IMR-90 (cell line): ENCODE measurements at regions not wholly inside any gene's neighbourhood (a gene's known extent, or its start where the extent isn't known, plus 50 kb on each side); places are given as distances from the start of the nearest gene placed in this dataset.

Source experiments
- ATAC-seq: fragments of 200-7000 bp; cut with Tn5 transposase; 2 replicates; pipeline ENCODE4 v1.9.1; 2020; ENCODE audit warnings: low read depth, mild to moderate bottlenecking, moderate library complexity
- BruUV-seq: library from RNA; stranded (reverse); fragments of 400-500 nt; replicated peaks from 2 replicates; lab custom pipeline; 2021; lab: Mats Ljungman, UMichigan
- CTCF ChIA-PET: fragments of 300-600 bp; formaldehyde crosslinking; extraction: SDS; loops from one replicate; lab custom pipeline; 2021; ENCODE audit warnings: antibody characterized with exemption; lab: Yijun Ruan, JAX
- POLR2A ChIA-PET: fragments of 300-600 bp; sonication (Branson Sonifier 250); formaldehyde crosslinking; loops from one replicate; lab custom pipeline; 2022; ENCODE audit warnings: antibody characterized with exemption; ENCODE audit not compliant: unreplicated experiment; lab: Charles Lee
- DNase-seq: peaks from one replicate; pipeline ENCODE4 v3.0.0; 2013
- H2AFZ ChIP-seq: replicated peaks from 2 replicates; pipeline ENCODE3; 2013; ENCODE audit warnings: low read length, mild to moderate bottlenecking; ENCODE audit not compliant: poor library complexity
- H2AK5ac ChIP-seq: 2 replicates; pipeline ENCODE4 v1.6.1; 2013; ENCODE audit warnings: low read depth, low read length, inconsistent platforms
- H2AK9ac ChIP-seq: replicated peaks from 2 replicates; pipeline ENCODE3; 2013; ENCODE audit warnings: mild to moderate bottlenecking, low read depth, low read length, moderate library complexity; ENCODE audit not compliant: poor library complexity
- H2BK120ac ChIP-seq: 2 replicates; pipeline ENCODE4 v1.6.1; 2013; ENCODE audit warnings: low read depth, low read length, inconsistent platforms
- H2BK15ac ChIP-seq: 3 replicates; pipeline ENCODE4 v1.6.1; 2013; ENCODE audit warnings: low read depth, low read length, inconsistent platforms
- H2BK20ac ChIP-seq: 2 replicates; pipeline ENCODE4 v1.6.1; 2013; ENCODE audit warnings: low read depth, mild to moderate bottlenecking, inconsistent platforms, low read length, moderate library complexity
- H2BK5ac ChIP-seq: 2 replicates; pipeline ENCODE4 v1.6.1; 2013; ENCODE audit warnings: mild to moderate bottlenecking, low read depth, low read length, inconsistent platforms; ENCODE audit not compliant: poor library complexity, severe bottlenecking
- H3K14ac ChIP-seq: replicated peaks from 2 replicates; pipeline ENCODE4 v1.6.1; 2013; ENCODE audit warnings: low read depth, low read length, inconsistent platforms
- H3K18ac ChIP-seq: 2 replicates; pipeline ENCODE4 v1.6.1; 2013; ENCODE audit warnings: low read depth, low read length, control low read depth
- H3K23ac ChIP-seq: 2 replicates; pipeline ENCODE4 v1.6.1; 2013; ENCODE audit warnings: low read depth, low read length, inconsistent platforms
- H3K27ac ChIP-seq: 2 replicates; pipeline ENCODE4 v1.5.1; 2013; ENCODE audit warnings: mild to moderate bottlenecking, control low read depth, low read length; ENCODE audit not compliant: insufficient read depth
- H3K27me3 ChIP-seq: 2 replicates; pipeline ENCODE4 v1.6.1; 2013; ENCODE audit warnings: low read length; ENCODE audit not compliant: control insufficient read depth, insufficient read depth
- H3K36me3 ChIP-seq: 2 replicates; pipeline ENCODE4 v1.6.1; 2013; ENCODE audit warnings: low read length, mixed read lengths; ENCODE audit not compliant: control insufficient read depth, insufficient read depth
- H3K4ac ChIP-seq: 2 replicates; pipeline ENCODE4 v1.6.1; 2013; ENCODE audit warnings: low read depth, low read length, inconsistent platforms
- H3K4me1 ChIP-seq: 2 replicates; pipeline ENCODE4 v1.6.1; 2013; ENCODE audit warnings: low read length, mixed read lengths; ENCODE audit not compliant: control insufficient read depth, insufficient read depth
- H3K4me2 ChIP-seq: 2 replicates; pipeline ENCODE4 v1.6.1; 2013; ENCODE audit warnings: low read depth, mild to moderate bottlenecking, control low read depth, low read length, moderate library complexity
- H3K4me3 ChIP-seq: 2 replicates; pipeline ENCODE4 v1.5.1; 2013; ENCODE audit warnings: low read depth, mild to moderate bottlenecking, control low read depth, low read length, moderate library complexity; ENCODE audit not compliant: insufficient read depth
- H3K56ac ChIP-seq: 2 replicates; pipeline ENCODE4 v1.6.1; 2013; ENCODE audit warnings: low read length, inconsistent platforms; ENCODE audit not compliant: insufficient read depth; ENCODE audit errors: extremely low read depth
- H3K79me1 ChIP-seq, 2 experiments: 2 replicates each; pipeline ENCODE4 v1.6.1; 2013; ENCODE audit warnings: low read length in 2 of 2, inconsistent platforms in 1 of 2, low read depth in 1 of 2
- H3K9ac ChIP-seq: 2 replicates; pipeline ENCODE4 v1.6.1; 2013; ENCODE audit warnings: low read depth, low read length, control low read depth
- H3K9me1 ChIP-seq: 2 replicates; pipeline ENCODE4 v1.6.1; 2013; ENCODE audit warnings: low read length, inconsistent platforms; ENCODE audit not compliant: insufficient read depth
- H3K9me3 ChIP-seq: 2 replicates; pipeline ENCODE4 v1.6.1; 2013; ENCODE audit warnings: low read length; ENCODE audit not compliant: control insufficient read depth, insufficient read depth
- H4K20me1 ChIP-seq: 2 replicates; pipeline ENCODE4 v1.6.1; 2013; ENCODE audit warnings: low read length, inconsistent platforms; ENCODE audit not compliant: insufficient read depth
- H4K5ac ChIP-seq: 2 replicates; pipeline ENCODE4 v1.6.1; 2013; ENCODE audit warnings: mild to moderate bottlenecking, low read depth, low read length, control low read depth
- H4K8ac ChIP-seq, 2 experiments: 2 replicates each; pipeline ENCODE4 v1.6.1; 2013; ENCODE audit warnings: low read depth in 2 of 2, low read length in 2 of 2, control low read depth in 1 of 2, inconsistent platforms in 1 of 2
- H4K91ac ChIP-seq: 2 replicates; pipeline ENCODE4 v1.6.1; 2013; ENCODE audit warnings: low read depth, low read length, inconsistent platforms; ENCODE audit not compliant: insufficient read depth
- CEBPB ChIP-seq: IDR thresholded peaks from 2 replicates; pipeline ENCODE4 v1.6.1; 2012; ENCODE audit warnings: low read depth, low read length, improper control_type of control experiment
- CHD1 ChIP-seq: IDR thresholded peaks from 2 replicates; pipeline ENCODE4 v1.6.1; 2012; ENCODE audit warnings: low read depth, low read length, improper control_type of control experiment
- ELK1 ChIP-seq: fragments of 150-350 bp; IDR thresholded peaks from 2 replicates; pipeline ENCODE4 v1.6.1; 2016; ENCODE audit warnings: low read depth, mild to moderate bottlenecking, low read length, moderate library complexity, borderline replicate concordance
- FOS ChIP-seq: fragments of 150-350 bp; IDR thresholded peaks from 2 replicates; pipeline ENCODE4 v1.6.1; 2016; ENCODE audit warnings: low read depth, low read length
- MAFK ChIP-seq: IDR thresholded peaks from 2 replicates; pipeline ENCODE4 v1.6.1; 2012; ENCODE audit warnings: low read depth, low read length, improper control_type of control experiment
- NFE2L2 ChIP-seq: fragments of 150-350 bp; IDR thresholded peaks from 2 replicates; pipeline ENCODE4 v1.6.1; 2016; ENCODE audit warnings: low read depth, mild to moderate bottlenecking, low read length
- POLR2A ChIP-seq: IDR thresholded peaks from 2 replicates; pipeline ENCODE4 v1.6.1; 2012; ENCODE audit warnings: mild to moderate bottlenecking, low read depth, low read length
- RAD21 ChIP-seq: IDR thresholded peaks from 2 replicates; pipeline ENCODE4 v1.6.1; 2012; ENCODE audit warnings: low read length, improper control_type of control experiment
- RCOR1 ChIP-seq: IDR thresholded peaks from 2 replicates; pipeline ENCODE4 v1.6.1; 2012; ENCODE audit warnings: mild to moderate bottlenecking, low read length, improper control_type of control experiment; ENCODE audit not compliant: insufficient replicate concordance
- RFX5 ChIP-seq: IDR thresholded peaks from 2 replicates; pipeline ENCODE4 v1.8.0; 2012; ENCODE audit warnings: low read depth, mild to moderate bottlenecking, low read length, moderate library complexity
- SMC3 ChIP-seq: fragments of 150-350 bp; IDR thresholded peaks from 2 replicates; pipeline ENCODE4 v1.6.1; 2016; ENCODE audit warnings: low read depth, mild to moderate bottlenecking, antibody characterized with exemption, low read length, moderate library complexity
- USF2 ChIP-seq: fragments of 150-350 bp; IDR thresholded peaks from 2 replicates; pipeline ENCODE4 v1.6.1; 2017; ENCODE audit warnings: mild to moderate bottlenecking, antibody characterized with exemption, low read length, low read depth
- WGBS, 2 experiments: methylation state at CpG; one replicate each; pipeline versions ENCODE4 v1.1.5 to v1.1.7; 2013; ENCODE audit warnings: missing lambda C conversion rate in 2 of 2; ENCODE audit not compliant: insufficient read length in 1 of 2; ENCODE audit errors: extremely low coverage in 2 of 2; 5-methylcytosine and 5-hydroxymethylcytosine counted together
- dilution Hi-C: fragments of 300-500 bp; cut with HindIII; formaldehyde crosslinking; loops from one replicate; pipeline ENCODE4 v1.14.3; 2018; ENCODE audit warnings: low sequenced_read_pairs; ENCODE audit not compliant: unreplicated experiment
- in situ Hi-C: fragments of 300-500 bp; cut with MboI; formaldehyde crosslinking; loops from 3 replicates; pipeline ENCODE4 v1.14.3; 2019; ENCODE audit warnings: low sequenced_read_pairs, inconsistent platforms, mixed read lengths
- intact Hi-C: fragments of 100-400 bp; cut with micrococcal nuclease; formaldehyde crosslinking; loops from 2 replicates; pipeline ENCODE4 v1.10.0; 2022

- H4K8ac ChIP-seq, result no peak overlapping the region
- intact Hi-C loops, result no loop called here
- DNase-seq, result no peak
- H4K20me1 ChIP-seq, result no peaks in the 10 kb centered on the region
- no peak overlapping the region for H3K56ac ChIP-seq
- no peak overlapping the region for H2AK9ac ChIP-seq
- no peak overlapping the region for H4K5ac ChIP-seq
- no peak overlapping the region for H3K14ac ChIP-seq
- H2BK5ac ChIP-seq, result no peak overlapping the region
- ATAC-seq, result no peak
- POLR2A ChIA-PET, result no interaction called here
- no peak overlapping the region for H3K9ac ChIP-seq
- H3K27ac ChIP-seq, result no peak overlapping the region
- H3K79me1 ChIP-seq, result no peaks in the 10 kb centered on the region
- H3K27me3 ChIP-seq, result no peaks in the 10 kb centered on the region
- H2BK120ac ChIP-seq, result no peak overlapping the region
- TF ChIP-seq CEBPB (no peak), SMC3 (no peak), POLR2A (no peak), CHD1 (no peak), NFE2L2 (no peak), RAD21 (no peak), RFX5 (no peak), RCOR1 (no peak), MAFK (no peak), ELK1 (no peak), USF2 (no peak), FOS (no peak)
- H3K18ac ChIP-seq, result no peak overlapping the region
- in situ Hi-C loops, result no loop called here
- H2BK20ac ChIP-seq, result no peak overlapping the region
- H4K91ac ChIP-seq, result no peak overlapping the region
- H3K23ac ChIP-seq, result no peak overlapping the region
- no peak overlapping the region for H2AK5ac ChIP-seq
- CTCF ChIA-PET, result no interaction called here
- no peaks in the 10 kb centered on the region for H3K4me1 ChIP-seq
- H2BK15ac ChIP-seq, result no peak overlapping the region
- H3K4me2 ChIP-seq, result no peak overlapping the region
- no peak overlapping the region for H3K4ac ChIP-seq
- H3K9me1 ChIP-seq, result no peaks in the 10 kb centered on the region
- no peak overlapping the region for H2AFZ ChIP-seq
- H3K4me3 ChIP-seq, result no peak overlapping the region
- WGBS, 2 experiments, result 70% methylated on average over 2 of the region's 5 CpGs; no CpG with 5 or more reads in 1 of the 2 experiments
- BruUV-seq, result no TSS peak
- peaks cover 10% of the 10 kb centered on the region; the same call in 1 of the 2 replicates for H3K9me3 ChIP-seq
- dilution Hi-C loops, result no loop called here
- no peaks in the 10 kb centered on the region for H3K36me3 ChIP-seq
Observed at GRCh38 chr10:123535386-123535785, 130.8 kb upstream of the GPR26 start.
